WERI-Rb-1 (cell line): ENCODE measurements at regions not wholly inside any gene's neighbourhood (a gene's known extent, or its start where the extent isn't known, plus 50 kb on each side); places are given as distances from the start of the nearest gene placed in this dataset.

ENCODE experiments used
- DNase-seq: peaks from one replicate; pipeline ENCODE4 v3.0.0-alpha.2; 2020
- H3K27ac ChIP-seq: fragments of 250-450 bp; sonication (Bioruptor Pico); 2 replicates; pipeline ENCODE4 v1.5.1; 2020; ENCODE audit warnings: mild to moderate bottlenecking, moderate library complexity
- H3K27me3 ChIP-seq: fragments of 250-450 bp; sonication (Bioruptor Pico); 2 replicates; pipeline ENCODE4 v1.5.1; 2021; ENCODE audit warnings: mild to moderate bottlenecking, low read depth, moderate library complexity; ENCODE audit not compliant: insufficient read depth, severe bottlenecking
- H3K36me3 ChIP-seq: fragments of 250-450 bp; sonication (Bioruptor Pico); 2 replicates; pipeline ENCODE4 v1.5.1; 2020; ENCODE audit warnings: mild to moderate bottlenecking, moderate library complexity
- H3K4me3 ChIP-seq: 2 replicates; pipeline ENCODE4 v1.5.1; 2011; ENCODE audit warnings: low read depth, mild to moderate bottlenecking, control low read depth, low read length
- H3K9me3 ChIP-seq: fragments of 250-450 bp; sonication (Bioruptor Pico); 2 replicates; pipeline ENCODE4 v1.5.1; 2021; ENCODE audit warnings: mild to moderate bottlenecking, moderate library complexity; ENCODE audit not compliant: severe bottlenecking
- TF ChIP-seq, protein P1 (sequence below): IDR thresholded peaks from 2 replicates; pipeline ENCODE4 v1.5.1; 2011; ENCODE audit warnings: low read depth, mild to moderate bottlenecking, control low read depth, inconsistent platforms, low read length

DNA sequence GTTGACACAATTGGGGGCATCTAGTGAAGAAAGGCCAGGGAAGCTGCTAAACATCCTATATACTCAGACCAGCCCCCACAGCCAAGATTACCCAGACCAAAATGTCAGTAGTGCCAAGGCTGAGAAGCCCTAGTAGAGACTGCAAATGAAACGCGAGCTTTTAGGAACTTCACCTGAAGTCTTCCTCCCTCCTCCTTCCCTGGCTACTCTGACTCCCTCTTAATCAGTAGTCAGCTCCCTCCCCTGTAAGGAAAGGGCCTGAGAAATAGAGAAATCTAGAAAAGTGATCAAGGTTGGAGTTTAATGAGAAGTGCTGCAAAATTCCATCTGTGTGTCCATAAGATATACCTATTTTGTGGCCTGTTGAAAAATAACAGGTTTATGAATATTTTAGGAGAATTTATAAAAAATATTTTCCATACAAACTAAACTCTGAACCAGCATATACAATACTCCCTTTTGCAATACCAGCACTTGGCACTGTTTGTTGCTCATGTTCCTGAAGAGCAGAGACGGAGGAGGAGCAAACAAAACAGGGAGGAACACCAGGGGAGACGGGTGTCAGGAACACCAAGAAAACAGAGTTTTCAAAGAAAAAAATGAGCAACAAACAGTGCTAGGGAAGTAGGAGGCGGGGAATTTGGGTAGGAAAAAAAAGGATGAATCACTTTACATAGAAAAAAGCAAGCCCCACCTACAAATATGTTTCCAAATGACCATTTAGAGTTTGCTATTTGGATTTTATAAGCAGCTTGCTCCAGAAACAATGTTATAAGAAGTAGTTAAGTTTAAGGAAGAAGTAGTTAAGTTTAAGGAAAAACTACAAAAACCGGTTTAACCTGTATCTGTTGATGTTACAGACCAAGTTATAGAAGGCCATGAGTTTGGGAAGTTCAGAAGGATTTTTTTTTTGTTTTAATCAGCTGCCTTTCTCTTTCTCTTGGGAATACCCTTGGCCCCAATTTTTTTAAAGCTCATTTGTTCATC, 282.1 kb upstream of the GRIP1 start:
- H3K27me3 ChIP-seq = no peaks in the 10 kb centered on the region
- TF ChIP-seq, protein P1, sequence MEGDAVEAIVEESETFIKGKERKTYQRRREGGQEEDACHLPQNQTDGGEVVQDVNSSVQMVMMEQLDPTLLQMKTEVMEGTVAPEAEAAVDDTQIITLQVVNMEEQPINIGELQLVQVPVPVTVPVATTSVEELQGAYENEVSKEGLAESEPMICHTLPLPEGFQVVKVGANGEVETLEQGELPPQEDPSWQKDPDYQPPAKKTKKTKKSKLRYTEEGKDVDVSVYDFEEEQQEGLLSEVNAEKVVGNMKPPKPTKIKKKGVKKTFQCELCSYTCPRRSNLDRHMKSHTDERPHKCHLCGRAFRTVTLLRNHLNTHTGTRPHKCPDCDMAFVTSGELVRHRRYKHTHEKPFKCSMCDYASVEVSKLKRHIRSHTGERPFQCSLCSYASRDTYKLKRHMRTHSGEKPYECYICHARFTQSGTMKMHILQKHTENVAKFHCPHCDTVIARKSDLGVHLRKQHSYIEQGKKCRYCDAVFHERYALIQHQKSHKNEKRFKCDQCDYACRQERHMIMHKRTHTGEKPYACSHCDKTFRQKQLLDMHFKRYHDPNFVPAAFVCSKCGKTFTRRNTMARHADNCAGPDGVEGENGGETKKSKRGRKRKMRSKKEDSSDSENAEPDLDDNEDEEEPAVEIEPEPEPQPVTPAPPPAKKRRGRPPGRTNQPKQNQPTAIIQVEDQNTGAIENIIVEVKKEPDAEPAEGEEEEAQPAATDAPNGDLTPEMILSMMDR = no peak
- DNase-seq = no peak
- no peaks in the 10 kb centered on the region for H3K9me3 ChIP-seq
- no peak overlapping the region for H3K27ac ChIP-seq
- no peaks in the 10 kb centered on the region for H3K36me3 ChIP-seq
- H3K4me3 ChIP-seq = no peak overlapping the region

DNA sequence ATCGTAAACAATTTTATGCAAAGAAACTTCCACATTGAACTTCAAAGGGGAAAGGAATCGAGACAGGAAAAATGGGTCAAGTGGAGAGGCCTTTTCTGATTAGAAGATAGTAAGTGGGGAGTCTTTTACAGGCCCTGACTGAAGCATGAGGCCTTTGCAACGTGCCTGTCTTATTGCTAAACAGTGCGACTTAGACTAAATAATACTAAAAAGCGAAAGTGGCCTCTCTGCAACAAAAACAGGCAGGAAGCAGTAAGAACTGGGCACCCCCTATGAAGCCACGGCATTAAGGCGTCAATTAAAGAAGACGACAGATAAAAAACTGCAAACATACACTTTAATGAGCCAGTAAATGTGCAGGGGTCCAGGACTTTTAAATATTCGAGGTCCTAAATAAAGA, 283.4 kb upstream of the GRIP1 start:
- Histone ChIP-seq H3K27me3 (no peaks in the 10 kb centered on the region), H3K9me3 (no peaks in the 10 kb centered on the region), H3K36me3 (no peaks in the 10 kb centered on the region), H3K27ac (no peak overlapping the region), H3K4me3 (no peak overlapping the region)
- TF ChIP-seq, protein P1 = no peak
- DNase-seq = no peak

GRCh38 chr12:66963901-66964300, 285.0 kb upstream of the GRIP1 start:
- no peak overlapping the region for H3K27ac ChIP-seq
- no peak overlapping the region for H3K4me3 ChIP-seq
- TF ChIP-seq, protein P1 = no peak
- H3K36me3 ChIP-seq = no peaks in the 10 kb centered on the region
- H3K9me3 ChIP-seq = no peaks in the 10 kb centered on the region
- no peak for DNase-seq
- H3K27me3 ChIP-seq = no peaks in the 10 kb centered on the region

- Histone ChIP-seq H3K27ac (no peak overlapping the region), H3K9me3 (no peaks in the 10 kb centered on the region), H3K4me3 (no peak overlapping the region), H3K27me3 (no peaks in the 10 kb centered on the region), H3K36me3 (no peaks in the 10 kb centered on the region)
- DNase-seq = no peak
- TF ChIP-seq, protein P1 = no peak
Observed at GRCh38 chr12:66964629-66965028, 285.8 kb upstream of the GRIP1 start.

GRCh38 chr12:66965621-66966020, 286.7 kb upstream of the GRIP1 start:
- no peak for DNase-seq
- TF ChIP-seq, protein P1 = no peak
- H3K36me3 ChIP-seq = no peaks in the 10 kb centered on the region

More at GRCh38 chr12:66965621-66966020, 286.7 kb upstream of the GRIP1 start:
- no peak overlapping the region for H3K27ac ChIP-seq
- H3K9me3 ChIP-seq = no peaks in the 10 kb centered on the region
- no peak overlapping the region for H3K4me3 ChIP-seq
- no peaks in the 10 kb centered on the region for H3K27me3 ChIP-seq
